ENCODE measurements at regions not wholly inside any gene's neighbourhood (a gene's known extent, or its start where the extent isn't known, plus 50 kb on each side); places are given as distances from the start of the nearest gene placed in this dataset.

GRCh38 chr6:169959136-169960002, 207.9 kb downstream of the ERMARD start:
- H3K4me2 ChIP-seq (ENCODE audit: low read length), result no peak overlapping the region
- no peak overlapping the region for H3K27ac ChIP-seq (ENCODE audit: low read depth, low read length)
- DNase-seq (ENCODE audit: low read depth), result no peak
- no peak overlapping the region for H2AFZ ChIP-seq (ENCODE audit: low read depth, low read length)
- H3K79me2 ChIP-seq (ENCODE audit: insufficient read depth, low read length), result no peaks in the 10 kb centered on the region
- H3K9ac ChIP-seq (ENCODE audit: low read length), result no peak overlapping the region
- no peak overlapping the region for H3K4me3 ChIP-seq (ENCODE audit: insufficient read depth, low read depth, low read length)
- no peaks in the 10 kb centered on the region for H3K36me3 Mint-ChIP-seq (ENCODE audit: low read depth, unreplicated experiment)
- no peaks in the 10 kb centered on the region for H3K4me1 ChIP-seq (ENCODE audit: insufficient read depth, low read length)
- no peaks in the 10 kb centered on the region for H3K9me3 ChIP-seq (ENCODE audit: insufficient read depth, low read depth, low read length)
- H3K27me3 ChIP-seq (ENCODE audit: insufficient read depth, low read length), result no peaks in the 10 kb centered on the region
- H3K9me3 Mint-ChIP-seq (ENCODE audit: unreplicated experiment), result peaks cover 2% of the 10 kb centered on the region
- H3K27me3 Mint-ChIP-seq (ENCODE audit: low read depth, unreplicated experiment), result peaks cover 40% of the 10 kb centered on the region
- H3K4me1 Mint-ChIP-seq (ENCODE audit: low read depth, unreplicated experiment), result no peaks in the 10 kb centered on the region
- no peaks in the 10 kb centered on the region for H3K36me3 ChIP-seq (ENCODE audit: insufficient read depth, low read length)
- H4K20me1 ChIP-seq (ENCODE audit: insufficient read depth, low read length), result no peaks in the 10 kb centered on the region
- no peak for FAIRE-seq
- no peak overlapping the region for H3K27ac Mint-ChIP-seq (ENCODE audit: unreplicated experiment)
- TF ChIP-seq, protein P1, sequence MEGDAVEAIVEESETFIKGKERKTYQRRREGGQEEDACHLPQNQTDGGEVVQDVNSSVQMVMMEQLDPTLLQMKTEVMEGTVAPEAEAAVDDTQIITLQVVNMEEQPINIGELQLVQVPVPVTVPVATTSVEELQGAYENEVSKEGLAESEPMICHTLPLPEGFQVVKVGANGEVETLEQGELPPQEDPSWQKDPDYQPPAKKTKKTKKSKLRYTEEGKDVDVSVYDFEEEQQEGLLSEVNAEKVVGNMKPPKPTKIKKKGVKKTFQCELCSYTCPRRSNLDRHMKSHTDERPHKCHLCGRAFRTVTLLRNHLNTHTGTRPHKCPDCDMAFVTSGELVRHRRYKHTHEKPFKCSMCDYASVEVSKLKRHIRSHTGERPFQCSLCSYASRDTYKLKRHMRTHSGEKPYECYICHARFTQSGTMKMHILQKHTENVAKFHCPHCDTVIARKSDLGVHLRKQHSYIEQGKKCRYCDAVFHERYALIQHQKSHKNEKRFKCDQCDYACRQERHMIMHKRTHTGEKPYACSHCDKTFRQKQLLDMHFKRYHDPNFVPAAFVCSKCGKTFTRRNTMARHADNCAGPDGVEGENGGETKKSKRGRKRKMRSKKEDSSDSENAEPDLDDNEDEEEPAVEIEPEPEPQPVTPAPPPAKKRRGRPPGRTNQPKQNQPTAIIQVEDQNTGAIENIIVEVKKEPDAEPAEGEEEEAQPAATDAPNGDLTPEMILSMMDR (IDR thresholded peaks at IDR 0.05; ENCODE audit: insufficient read depth, low read depth, low read length), result no peak
- no peak for TF ChIP-seq EZH2 (IDR thresholded peaks at IDR 0.05; ENCODE audit: insufficient read depth, low read length)
- H3K4me3 Mint-ChIP-seq (ENCODE audit: unreplicated experiment), result no peak overlapping the region

GRCh38 chr6:169958510-169958909, 207.1 kb downstream of the ERMARD start:
- no peak overlapping the region for H3K4me3 ChIP-seq (ENCODE audit: insufficient read depth, low read depth, low read length)
- DNase-seq (ENCODE audit: low read depth), result no peak
- Mint-ChIP-seq H3K9me3 (ENCODE audit: unreplicated experiment) (peaks cover 2% of the 10 kb centered on the region), H3K27ac (ENCODE audit: unreplicated experiment) (no peak overlapping the region), H3K27me3 (ENCODE audit: low read depth, unreplicated experiment) (peaks cover 38% of the 10 kb centered on the region), H3K4me3 (ENCODE audit: unreplicated experiment) (no peak overlapping the region), H3K4me1 (ENCODE audit: low read depth, unreplicated experiment) (no peaks in the 10 kb centered on the region), H3K36me3 (ENCODE audit: low read depth, unreplicated experiment) (no peaks in the 10 kb centered on the region)
- no peak overlapping the region for H3K27ac ChIP-seq (ENCODE audit: low read depth, low read length)
- no peaks in the 10 kb centered on the region for H3K27me3 ChIP-seq (ENCODE audit: insufficient read depth, low read length)
- H3K9me3 ChIP-seq (ENCODE audit: insufficient read depth, low read depth, low read length), result no peaks in the 10 kb centered on the region
- H3K4me1 ChIP-seq (ENCODE audit: insufficient read depth, low read length), result no peaks in the 10 kb centered on the region
- no peak overlapping the region for H3K9ac ChIP-seq (ENCODE audit: low read length)
- no peaks in the 10 kb centered on the region for H3K36me3 ChIP-seq (ENCODE audit: insufficient read depth, low read length)
- H3K4me2 ChIP-seq (ENCODE audit: low read length), result no peak overlapping the region
- TF ChIP-seq, protein P1 (IDR thresholded peaks at IDR 0.05; ENCODE audit: insufficient read depth, low read depth, low read length), result no peak
- TF ChIP-seq EZH2 (IDR thresholded peaks at IDR 0.05; ENCODE audit: insufficient read depth, low read length), result no peak
- no peaks in the 10 kb centered on the region for H4K20me1 ChIP-seq (ENCODE audit: insufficient read depth, low read length)
- no peak for FAIRE-seq
- no peaks in the 10 kb centered on the region for H3K79me2 ChIP-seq (ENCODE audit: insufficient read depth, low read length)
- no peak overlapping the region for H2AFZ ChIP-seq (ENCODE audit: low read depth, low read length)

DNA sequence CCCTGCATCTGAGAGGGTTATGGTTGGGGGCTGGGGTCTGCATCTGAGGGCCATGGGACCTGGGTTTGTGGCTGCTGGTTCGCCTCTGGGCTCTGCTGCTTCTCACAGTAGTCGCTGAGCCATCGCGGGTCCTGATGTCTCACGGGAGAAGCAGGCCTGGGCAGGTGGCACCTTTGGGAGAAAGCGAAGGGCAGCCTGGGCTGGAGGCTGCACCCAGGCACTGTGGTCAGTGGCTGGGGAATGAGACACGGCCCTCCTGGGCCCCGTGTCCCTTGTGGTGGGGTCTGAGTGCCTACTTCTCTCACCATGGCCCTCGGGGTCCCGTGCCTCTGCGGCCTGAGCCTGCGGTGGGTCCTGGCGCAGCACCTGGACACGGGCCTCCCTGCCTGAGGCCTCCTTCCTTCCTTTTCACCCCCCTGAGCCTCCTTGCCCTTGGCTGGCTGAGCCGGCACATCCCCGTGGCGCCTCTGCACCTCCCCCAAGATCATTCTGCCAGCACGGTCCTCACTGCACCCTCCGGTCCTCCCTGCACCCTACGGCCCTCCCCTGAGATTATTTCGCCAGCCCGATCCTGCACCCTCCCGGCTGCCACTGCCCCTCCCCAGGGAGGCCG, 206.0 kb downstream of the ERMARD start:
- no peak overlapping the region for H3K4me3 ChIP-seq (ENCODE audit: insufficient read depth, low read depth, low read length)
- no peak overlapping the region for H3K4me2 ChIP-seq (ENCODE audit: low read length)
- no peak overlapping the region for H3K9ac ChIP-seq (ENCODE audit: low read length)
- no peak overlapping the region for H3K27ac ChIP-seq (ENCODE audit: low read depth, low read length)
- H3K79me2 ChIP-seq (ENCODE audit: insufficient read depth, low read length), result no peaks in the 10 kb centered on the region
- TF ChIP-seq EZH2 (IDR thresholded peaks at IDR 0.05; ENCODE audit: insufficient read depth, low read length), result no peak
- TF ChIP-seq, protein P1 (IDR thresholded peaks at IDR 0.05; ENCODE audit: insufficient read depth, low read depth, low read length), result no peak
- Mint-ChIP-seq H3K9me3 (ENCODE audit: unreplicated experiment) (peaks cover 7% of the 10 kb centered on the region), H3K27me3 (ENCODE audit: low read depth, unreplicated experiment) (peaks cover 29% of the 10 kb centered on the region), H3K4me1 (ENCODE audit: low read depth, unreplicated experiment) (no peaks in the 10 kb centered on the region), H3K36me3 (ENCODE audit: low read depth, unreplicated experiment) (no peaks in the 10 kb centered on the region), H3K27ac (ENCODE audit: unreplicated experiment) (no peak overlapping the region), H3K4me3 (ENCODE audit: unreplicated experiment) (no peak overlapping the region)
- H4K20me1 ChIP-seq (ENCODE audit: insufficient read depth, low read length), result no peaks in the 10 kb centered on the region
- H3K36me3 ChIP-seq (ENCODE audit: insufficient read depth, low read length), result no peaks in the 10 kb centered on the region
- no peaks in the 10 kb centered on the region for H3K27me3 ChIP-seq (ENCODE audit: insufficient read depth, low read length)
- no peaks in the 10 kb centered on the region for H3K4me1 ChIP-seq (ENCODE audit: insufficient read depth, low read length)
- no peaks in the 10 kb centered on the region for H3K9me3 ChIP-seq (ENCODE audit: insufficient read depth, low read depth, low read length)
- DNase-seq (ENCODE audit: low read depth), result no peak
- no peak for FAIRE-seq
- H2AFZ ChIP-seq (ENCODE audit: low read depth, low read length), result no peak overlapping the region

All from astrocyte (in vitro differentiated cells and primary cell).